Psoas muscle (tissue), 7 donors: ENCODE measurements at regions not wholly inside any gene's neighbourhood (a gene's known extent, or its start where the extent isn't known, plus 50 kb on each side); places are given as distances from the start of the nearest gene placed in this dataset.

ENCODE experiments used
- ATAC-seq, 4 donors: fragments of 200-7000 bp; cut with Tn5 transposase; one replicate each; pipeline ENCODE4 v1.9.1; 2020; ENCODE audit warnings: moderate library complexity in 3 of 4, mild to moderate bottlenecking in 2 of 4
- DNase-seq, 2 donors: peaks; one replicate each; pipeline ENCODE4 v3.0.0-alpha.2; 2020
- H3K27ac ChIP-seq: fragments of 200-600 bp; one replicate; pipeline ENCODE4 v1.8.0; 2022
- H3K27me3 ChIP-seq, 3 donors: fragments of 200-600 bp in 1 of 3; one replicate each; pipeline versions ENCODE4 v1.6.1 to v1.8.0; 2013 to 2022; ENCODE audit warnings: low read length in 2 of 3, mild to moderate bottlenecking in 2 of 3, moderate library complexity in 1 of 3; ENCODE audit not compliant: insufficient read depth in 3 of 3
- H3K36me3 ChIP-seq, 2 donors: fragments of 200-600 bp in 1 of 2; one replicate each; pipeline versions ENCODE4 v1.6.1 to v1.8.0; 2013 to 2022; ENCODE audit warnings: low read depth in 1 of 2, mild to moderate bottlenecking in 1 of 2, moderate library complexity in 1 of 2; ENCODE audit not compliant: insufficient read depth in 1 of 2
- H3K4me1 ChIP-seq: fragments of 200-600 bp; one replicate; pipeline ENCODE4 v1.8.0; 2022
- H3K4me3 ChIP-seq: fragments of 200-600 bp; one replicate; pipeline ENCODE4 v1.8.0; 2022; ENCODE audit warnings: mild to moderate bottlenecking
- H3K9me3 ChIP-seq: fragments of 200-600 bp; one replicate; pipeline ENCODE4 v1.8.0; 2022
- CTCF ChIP-seq: fragments of 200-600 bp; IDR thresholded peaks from one replicate; pipeline ENCODE4 v1.8.0; 2022; ENCODE audit warnings: antibody characterized with exemption
- WGBS, 3 donors: extraction: QIAGEN DNeasy Blood & Tissue Kit; methylation state at CpG; one replicate each; pipeline versions ENCODE4 v1.1.6 to v1.1.7; 2013; 5-methylcytosine and 5-hydroxymethylcytosine counted together
- intact Hi-C, 2 donors: fragments of 100-400 bp; cut with DNase I; formaldehyde crosslinking; loops; one replicate each; pipeline versions ENCODE4 v1.11.0 to v1.14.2; 2022
- donor health status: healthy with polysubstance abuse.
- donor health status: DM: no; HTN: no; CAD: no; lungs with moderate emphysema.
- donor health status: Bipolar disorder and iron deficiency.
- donor health status: healthy.
- donor health status: DM: yes; HTN: yes; CAD: no.
- donor health status: DM: no; HTN: no; CAD: no.
- donor health status: DM: yes; HTN: yes; CAD: no.

GRCh38 chr13:50713523-50714248 is 129.8 kb downstream of the DLEU7 start:
- Histone ChIP-seq H3K27me3 (no peaks in the 10 kb centered on the region), H3K4me1 (peaks cover 13% of the 10 kb centered on the region), H3K4me3 (no peak overlapping the region), H3K27ac (no peak overlapping the region), H3K36me3 (no peaks in the 10 kb centered on the region), H3K9me3 (no peaks in the 10 kb centered on the region)
- intact Hi-C loops = no loop called here
- TF ChIP-seq CTCF = no peak
- 83 to 89% (median 83%) methylated on average over 12 of the region's 12 CpGs for WGBS, 3 donors
- DNase-seq (no peak), ATAC-seq (peak in 2 of 4 donors; percentile 22 to 41)

- H3K36me3 ChIP-seq = no peaks in the 10 kb centered on the region
- no peak for DNase-seq
- no peak overlapping the region for H3K27ac ChIP-seq
- H3K9me3 ChIP-seq = no peaks in the 10 kb centered on the region
- H3K27me3 ChIP-seq = no peaks in the 10 kb centered on the region
- intact Hi-C loops = no loop called here
- 92 to 94% (median 94%) methylated on average over 12 of the region's 12 CpGs for WGBS, 3 donors
- no peak for TF ChIP-seq CTCF
- no peak overlapping the region for H3K4me3 ChIP-seq
- H3K4me1 ChIP-seq = peaks cover 13% of the 10 kb centered on the region
- no peak for ATAC-seq
Observed at GRCh38 chr13:50714891-50715290, 128.6 kb downstream of the DLEU7 start.

- H3K4me3 ChIP-seq = no peak overlapping the region
- 94 to 96% (median 95%) methylated on average over 14 of the region's 14 CpGs for WGBS, 3 donors
- peaks cover 13% of the 10 kb centered on the region for H3K4me1 ChIP-seq
- DNase-seq (peak; percentile 27 to 55), ATAC-seq (no peak)
- no peak overlapping the region for H3K27ac ChIP-seq
- intact Hi-C loops = no loop called here
- H3K36me3 ChIP-seq = no peaks in the 10 kb centered on the region
- no peaks in the 10 kb centered on the region for H3K9me3 ChIP-seq
- no peak for TF ChIP-seq CTCF
- H3K27me3 ChIP-seq = no peaks in the 10 kb centered on the region
Observed at GRCh38 chr13:50715402-50716146, 127.9 kb downstream of the DLEU7 start.

GRCh38 chr13:50720861-50721671 is 122.4 kb downstream of the DLEU7 start:
- DNase-seq = no peak
- Histone ChIP-seq H3K27ac (no peak overlapping the region), H3K9me3 (no peaks in the 10 kb centered on the region), H3K36me3 (no peaks in the 10 kb centered on the region), H3K27me3 (no peaks in the 10 kb centered on the region), H3K4me1 (no peaks in the 10 kb centered on the region), H3K4me3 (no peak overlapping the region)
- 63 to 88% (median 76%) methylated on average over 8 of the region's 8 CpGs for WGBS, 3 donors
- intact Hi-C loops = no loop called here
- no peak for ATAC-seq
- TF ChIP-seq CTCF = no peak
